ENCODE measurements at regions not wholly inside any gene's neighbourhood (a gene's known extent, or its start where the extent isn't known, plus 50 kb on each side); places are given as distances from the start of the nearest gene placed in this dataset.

DNA sequence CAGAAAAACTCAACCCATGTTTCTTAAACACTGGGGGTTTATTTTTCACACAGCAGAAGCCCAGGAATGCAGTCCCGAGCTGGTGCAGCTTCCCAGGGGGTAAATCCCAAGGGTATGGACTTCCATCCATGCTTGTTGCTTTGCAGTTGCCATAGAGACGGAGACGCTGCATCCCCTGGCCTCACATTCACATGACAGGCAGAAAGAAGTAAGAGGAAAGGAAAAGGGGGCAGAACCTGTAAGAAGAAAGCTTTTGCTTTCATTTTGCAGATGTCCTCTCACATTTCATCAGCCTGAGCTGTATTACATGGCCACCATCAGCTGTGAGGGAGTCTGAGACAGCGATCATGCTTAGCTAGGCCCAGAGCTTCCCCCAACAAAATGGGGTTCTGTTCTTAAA, 321.0 kb downstream of the AGTPBP1 start:
- TF ChIP-seq, protein P1, sequence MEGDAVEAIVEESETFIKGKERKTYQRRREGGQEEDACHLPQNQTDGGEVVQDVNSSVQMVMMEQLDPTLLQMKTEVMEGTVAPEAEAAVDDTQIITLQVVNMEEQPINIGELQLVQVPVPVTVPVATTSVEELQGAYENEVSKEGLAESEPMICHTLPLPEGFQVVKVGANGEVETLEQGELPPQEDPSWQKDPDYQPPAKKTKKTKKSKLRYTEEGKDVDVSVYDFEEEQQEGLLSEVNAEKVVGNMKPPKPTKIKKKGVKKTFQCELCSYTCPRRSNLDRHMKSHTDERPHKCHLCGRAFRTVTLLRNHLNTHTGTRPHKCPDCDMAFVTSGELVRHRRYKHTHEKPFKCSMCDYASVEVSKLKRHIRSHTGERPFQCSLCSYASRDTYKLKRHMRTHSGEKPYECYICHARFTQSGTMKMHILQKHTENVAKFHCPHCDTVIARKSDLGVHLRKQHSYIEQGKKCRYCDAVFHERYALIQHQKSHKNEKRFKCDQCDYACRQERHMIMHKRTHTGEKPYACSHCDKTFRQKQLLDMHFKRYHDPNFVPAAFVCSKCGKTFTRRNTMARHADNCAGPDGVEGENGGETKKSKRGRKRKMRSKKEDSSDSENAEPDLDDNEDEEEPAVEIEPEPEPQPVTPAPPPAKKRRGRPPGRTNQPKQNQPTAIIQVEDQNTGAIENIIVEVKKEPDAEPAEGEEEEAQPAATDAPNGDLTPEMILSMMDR (conservative IDR thresholded peaks at IDR 0.05; ENCODE audit: low read length): no peak
- TF ChIP-seq EZH2phosphoT487 (IDR thresholded peaks at IDR 0.05; ENCODE audit: borderline replicate concordance): no peak
- H3K36me3 ChIP-seq (ENCODE audit: insufficient read depth, low read length): no peaks in the 10 kb centered on the region
- 0 out of 2 replicates have a peak overlapping the region, but pooled peaks have one; percentile 32 for H2AFZ ChIP-seq (ENCODE audit: low read length)
- H3F3A ChIP-seq (ENCODE audit: low read depth): no peaks in the 10 kb centered on the region
- no peaks in the 10 kb centered on the region for H4K20me1 ChIP-seq (ENCODE audit: insufficient read depth, low read length, poor library complexity, severe bottlenecking)
- no peaks in the 10 kb centered on the region for H3K4me1 ChIP-seq (ENCODE audit: insufficient read depth, low read length, poor library complexity, severe bottlenecking)
- no peak overlapping the region for H3K4me2 ChIP-seq (ENCODE audit: low read depth, low read length, poor library complexity, severe bottlenecking)
- H3K9me2 ChIP-seq (replicated peaks; ENCODE audit: low read depth, low read length): no peaks in the 10 kb centered on the region
- no peaks in the 10 kb centered on the region for H3K27me3 ChIP-seq (ENCODE audit: insufficient read depth, low read length, poor library complexity, severe bottlenecking)
- H3K9ac ChIP-seq (ENCODE audit: low read depth, low read length, poor library complexity, severe bottlenecking): no peak overlapping the region
- no peaks in the 10 kb centered on the region for H3K79me2 ChIP-seq (ENCODE audit: insufficient read depth, low read length)
- H3K9me3 ChIP-seq (ENCODE audit: insufficient read depth, low read depth, low read length): no peaks in the 10 kb centered on the region
- H3K4me3 ChIP-seq (ENCODE audit: low read length, poor library complexity, severe bottlenecking): no peak overlapping the region

DNA sequence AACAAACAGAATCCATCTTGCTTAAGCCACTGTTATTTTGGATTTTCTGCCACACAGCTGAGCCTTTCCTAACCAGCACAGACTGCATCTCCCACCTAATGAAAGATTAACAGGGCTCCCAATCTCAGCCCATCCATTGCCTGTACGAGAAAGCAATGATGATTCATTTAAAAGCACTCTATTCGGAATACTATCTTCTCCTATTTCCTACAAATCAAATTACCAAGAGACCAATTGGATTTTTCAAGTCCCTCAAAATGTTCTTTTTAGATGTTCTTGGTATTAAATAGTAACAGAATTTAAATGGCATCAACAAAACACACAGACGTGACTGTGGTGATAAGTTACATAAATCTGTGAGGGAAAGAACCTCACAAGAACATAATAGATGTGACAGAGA, 324.1 kb downstream of the AGTPBP1 start:
- Histone ChIP-seq H3K27me3 (ENCODE audit: insufficient read depth, low read length, poor library complexity, severe bottlenecking) (no peaks in the 10 kb centered on the region), H3K36me3 (ENCODE audit: insufficient read depth, low read length) (no peaks in the 10 kb centered on the region), H4K20me1 (ENCODE audit: insufficient read depth, low read length, poor library complexity, severe bottlenecking) (no peaks in the 10 kb centered on the region), H3K9ac (ENCODE audit: low read depth, low read length, poor library complexity, severe bottlenecking) (no peak overlapping the region), H3K4me2 (ENCODE audit: low read depth, low read length, poor library complexity, severe bottlenecking) (no peak overlapping the region), H3K9me2 (replicated peaks; ENCODE audit: low read depth, low read length) (no peaks in the 10 kb centered on the region), H2AFZ (ENCODE audit: low read length) (no peak overlapping the region), H3K4me3 (ENCODE audit: low read length, poor library complexity, severe bottlenecking) (no peak overlapping the region), H3K4me1 (ENCODE audit: insufficient read depth, low read length, poor library complexity, severe bottlenecking) (no peaks in the 10 kb centered on the region), H3K79me2 (ENCODE audit: insufficient read depth, low read length) (no peaks in the 10 kb centered on the region), H3F3A (ENCODE audit: low read depth) (no peaks in the 10 kb centered on the region), H3K9me3 (ENCODE audit: insufficient read depth, low read depth, low read length) (no peaks in the 10 kb centered on the region)
- TF ChIP-seq, protein P1 (conservative IDR thresholded peaks at IDR 0.05; ENCODE audit: low read length): no peak
- TF ChIP-seq EZH2phosphoT487 (IDR thresholded peaks at IDR 0.05; ENCODE audit: borderline replicate concordance): no peak

DNA sequence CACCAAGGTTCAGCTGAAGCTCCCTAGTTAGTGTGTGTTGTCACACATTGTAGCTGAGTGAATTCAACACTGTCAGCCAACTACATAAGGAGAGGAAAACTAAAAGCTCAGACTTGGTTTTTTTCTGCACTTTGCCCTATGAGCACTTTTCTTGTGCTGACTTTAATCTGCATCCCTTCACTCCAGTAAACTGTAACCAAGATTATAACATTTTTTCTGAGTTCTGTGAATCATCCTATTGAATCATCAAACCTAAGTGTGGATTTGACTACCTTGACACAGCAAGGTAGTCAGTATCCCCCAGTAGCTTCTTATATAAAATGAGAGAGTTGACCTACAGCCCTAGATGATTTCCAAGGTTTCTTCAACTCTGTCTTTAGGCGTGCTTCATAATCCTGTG, 325.0 kb downstream of the AGTPBP1 start:
- Histone ChIP-seq H3K79me2 (ENCODE audit: insufficient read depth, low read length) (no peaks in the 10 kb centered on the region), H3K4me3 (ENCODE audit: low read length, poor library complexity, severe bottlenecking) (no peak overlapping the region), H4K20me1 (ENCODE audit: insufficient read depth, low read length, poor library complexity, severe bottlenecking) (no peaks in the 10 kb centered on the region), H3K36me3 (ENCODE audit: insufficient read depth, low read length) (no peaks in the 10 kb centered on the region), H3F3A (ENCODE audit: low read depth) (no peaks in the 10 kb centered on the region), H3K9ac (ENCODE audit: low read depth, low read length, poor library complexity, severe bottlenecking) (no peak overlapping the region), H2AFZ (ENCODE audit: low read length) (no peak overlapping the region), H3K4me1 (ENCODE audit: insufficient read depth, low read length, poor library complexity, severe bottlenecking) (no peaks in the 10 kb centered on the region), H3K9me3 (ENCODE audit: insufficient read depth, low read depth, low read length) (no peaks in the 10 kb centered on the region), H3K9me2 (replicated peaks; ENCODE audit: low read depth, low read length) (no peaks in the 10 kb centered on the region), H3K27me3 (ENCODE audit: insufficient read depth, low read length, poor library complexity, severe bottlenecking) (no peaks in the 10 kb centered on the region), H3K4me2 (ENCODE audit: low read depth, low read length, poor library complexity, severe bottlenecking) (no peak overlapping the region)
- TF ChIP-seq, protein P1 (conservative IDR thresholded peaks at IDR 0.05; ENCODE audit: low read length): no peak
- no peak for TF ChIP-seq EZH2phosphoT487 (IDR thresholded peaks at IDR 0.05; ENCODE audit: borderline replicate concordance)

Measured in Loucy (cell line).